Keratinocyte (primary cell): ENCODE measurements at regions not wholly inside any gene's neighbourhood (a gene's known extent, or its start where the extent isn't known, plus 50 kb on each side); places are given as distances from the start of the nearest gene placed in this dataset.

Source experiments
- EZH2 ChIP-seq: IDR thresholded peaks from one replicate; pipeline ENCODE4 v1.6.1; 2012; ENCODE audit warnings: inconsistent platforms, mild to moderate bottlenecking, low read length, moderate library complexity
- TF ChIP-seq, protein P1 (sequence below), 3 experiments: IDR thresholded peaks in 1 of 3; conservative IDR thresholded peaks in 1 of 3; optimal IDR thresholded peaks in 1 of 3; 2 replicates in 2 of 3; 3 replicates in 1 of 3; pipeline versions ENCODE3 to v1.5.1; 2011; ENCODE audit warnings: low read length in 3 of 3, mild to moderate bottlenecking in 3 of 3, moderate library complexity in 2 of 3, control low read depth in 1 of 3, inconsistent platforms in 1 of 3; ENCODE audit not compliant: insufficient read depth in 2 of 3; ENCODE audit errors: extremely low read depth in 1 of 3

DNA sequence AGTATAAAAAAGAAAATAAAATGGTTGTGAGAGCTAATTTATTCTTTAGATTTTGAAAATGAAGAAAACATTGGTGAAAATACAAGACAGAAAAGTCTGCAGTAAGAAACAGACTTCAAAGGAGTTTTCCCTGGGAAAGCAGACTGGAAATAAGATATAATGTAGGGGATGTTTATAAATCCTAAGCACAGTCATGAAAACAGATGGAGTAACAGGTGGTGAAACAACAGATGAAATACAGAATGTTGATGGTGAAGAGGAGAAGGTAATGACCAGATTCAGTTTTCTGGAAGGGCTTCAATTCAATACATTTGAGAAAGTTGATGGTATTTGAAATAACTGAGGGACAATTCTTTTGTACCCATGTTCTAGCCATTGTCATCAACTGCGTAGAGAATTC is 353.9 kb downstream of the CHL1 start:
- TF ChIP-seq, protein P1, sequence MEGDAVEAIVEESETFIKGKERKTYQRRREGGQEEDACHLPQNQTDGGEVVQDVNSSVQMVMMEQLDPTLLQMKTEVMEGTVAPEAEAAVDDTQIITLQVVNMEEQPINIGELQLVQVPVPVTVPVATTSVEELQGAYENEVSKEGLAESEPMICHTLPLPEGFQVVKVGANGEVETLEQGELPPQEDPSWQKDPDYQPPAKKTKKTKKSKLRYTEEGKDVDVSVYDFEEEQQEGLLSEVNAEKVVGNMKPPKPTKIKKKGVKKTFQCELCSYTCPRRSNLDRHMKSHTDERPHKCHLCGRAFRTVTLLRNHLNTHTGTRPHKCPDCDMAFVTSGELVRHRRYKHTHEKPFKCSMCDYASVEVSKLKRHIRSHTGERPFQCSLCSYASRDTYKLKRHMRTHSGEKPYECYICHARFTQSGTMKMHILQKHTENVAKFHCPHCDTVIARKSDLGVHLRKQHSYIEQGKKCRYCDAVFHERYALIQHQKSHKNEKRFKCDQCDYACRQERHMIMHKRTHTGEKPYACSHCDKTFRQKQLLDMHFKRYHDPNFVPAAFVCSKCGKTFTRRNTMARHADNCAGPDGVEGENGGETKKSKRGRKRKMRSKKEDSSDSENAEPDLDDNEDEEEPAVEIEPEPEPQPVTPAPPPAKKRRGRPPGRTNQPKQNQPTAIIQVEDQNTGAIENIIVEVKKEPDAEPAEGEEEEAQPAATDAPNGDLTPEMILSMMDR (optimal IDR thresholded peaks at IDR 0.05 in 1 of 3, IDR thresholded peaks at IDR 0.05 in 1 of 3, conservative IDR thresholded peaks at IDR 0.05 in 1 of 3; ENCODE audit: extremely low read depth in 1 of 3, insufficient read depth in 2 of 3, low read length in 3 of 3): no peak
- TF ChIP-seq EZH2: no peak
